ENCODE measurements at regions not wholly inside any gene's neighbourhood (a gene's known extent, or its start where the extent isn't known, plus 50 kb on each side); places are given as distances from the start of the nearest gene placed in this dataset.
A peak's percentile ranks its signal among the peaks of the same experiment; 100 is the strongest.

DNA sequence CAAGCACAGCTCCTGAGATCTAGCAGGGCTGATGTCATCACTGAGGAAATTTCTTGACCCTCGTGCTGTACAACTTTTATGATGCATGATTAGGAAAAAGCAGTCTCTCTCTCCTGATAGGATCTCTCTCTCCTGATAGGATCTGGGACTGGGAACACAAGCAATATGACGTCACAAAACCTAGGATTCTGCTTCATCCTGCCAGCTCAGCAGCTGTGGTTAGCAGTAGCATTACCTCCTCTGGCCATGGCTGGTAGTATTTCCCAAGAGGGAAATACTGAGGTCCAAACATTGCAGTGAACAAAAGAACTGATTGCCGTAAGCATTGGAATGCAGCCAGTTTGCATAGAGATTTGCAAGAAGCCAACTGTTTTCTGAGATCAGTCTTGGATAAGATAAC lies 521.2 kb upstream of the POU3F3 start:
- DNase-seq: no peak

- DNase-seq: no peak
These were observed 516.0 kb upstream of the POU3F3 start for GRCh38 chr2:104337869-104338268.

DNA sequence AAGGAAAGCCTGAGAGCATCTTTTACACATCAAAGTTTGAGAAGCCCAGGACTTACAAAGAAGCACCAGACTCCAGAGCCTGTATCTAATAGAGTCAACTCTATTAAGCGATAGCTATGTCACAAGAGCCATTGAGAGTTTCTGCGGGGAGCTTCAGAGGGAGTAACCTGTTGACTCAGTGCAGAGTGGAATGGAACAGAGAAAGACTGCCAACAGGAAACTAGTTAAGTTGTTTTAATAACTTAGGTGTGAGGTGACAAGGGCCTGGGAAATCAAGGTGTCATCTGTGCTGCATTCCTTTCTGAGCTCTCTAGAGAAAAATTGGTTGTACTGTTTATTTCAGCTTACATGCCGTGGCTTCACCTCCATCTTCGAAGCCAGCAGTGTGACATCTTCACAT lies 513.8 kb upstream of the POU3F3 start:
- DNase-seq: no peak

DNA sequence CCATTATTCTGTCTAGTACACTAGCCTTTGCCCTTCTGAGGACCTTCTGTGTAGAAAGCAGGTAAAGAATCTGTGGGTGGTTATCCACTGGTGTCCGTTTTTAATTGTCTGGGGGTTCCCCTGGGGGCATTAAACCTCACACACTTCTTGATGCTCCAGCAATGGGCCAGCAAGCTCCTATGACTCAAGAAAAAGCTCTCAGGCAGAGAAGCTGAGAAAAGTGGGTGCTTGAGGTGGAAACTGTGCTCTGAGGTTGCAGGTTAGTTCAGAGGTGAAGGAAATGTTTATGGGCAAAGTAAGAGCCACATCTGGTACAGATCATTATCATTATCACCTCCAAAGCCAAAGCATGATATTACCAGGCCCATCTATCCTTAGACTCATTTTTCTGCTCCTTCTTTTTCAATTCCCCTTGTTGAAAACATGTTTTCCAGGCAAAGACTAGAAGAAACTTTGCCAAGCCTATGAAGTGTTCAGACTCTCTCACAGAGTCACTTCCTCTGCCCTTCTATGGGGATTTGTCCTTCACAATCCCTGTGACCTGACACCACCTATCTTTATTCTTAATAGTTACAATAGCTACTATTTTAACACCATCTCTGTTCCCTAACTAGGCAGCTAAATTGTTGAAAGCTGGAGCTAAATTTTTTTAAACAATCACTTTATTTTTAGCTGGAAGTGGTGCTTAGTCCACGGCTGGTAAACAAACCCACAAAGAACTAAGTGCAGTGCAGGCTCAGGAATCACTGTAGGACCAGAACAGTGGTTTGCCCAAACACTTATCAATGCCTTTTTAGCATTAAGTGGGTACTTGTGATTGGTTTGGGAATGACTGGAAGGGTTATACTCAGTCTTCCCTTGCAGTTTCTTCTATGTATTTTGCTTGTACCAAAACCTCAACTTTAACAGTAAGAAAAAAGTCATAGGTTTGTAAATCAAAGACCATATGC lies 512.8 kb upstream of the POU3F3 start:
- no peak for DNase-seq

- DNase-seq: no peak
These were observed 509.6 kb upstream of the POU3F3 start for GRCh38 chr2:104344306-104344705.

DNA sequence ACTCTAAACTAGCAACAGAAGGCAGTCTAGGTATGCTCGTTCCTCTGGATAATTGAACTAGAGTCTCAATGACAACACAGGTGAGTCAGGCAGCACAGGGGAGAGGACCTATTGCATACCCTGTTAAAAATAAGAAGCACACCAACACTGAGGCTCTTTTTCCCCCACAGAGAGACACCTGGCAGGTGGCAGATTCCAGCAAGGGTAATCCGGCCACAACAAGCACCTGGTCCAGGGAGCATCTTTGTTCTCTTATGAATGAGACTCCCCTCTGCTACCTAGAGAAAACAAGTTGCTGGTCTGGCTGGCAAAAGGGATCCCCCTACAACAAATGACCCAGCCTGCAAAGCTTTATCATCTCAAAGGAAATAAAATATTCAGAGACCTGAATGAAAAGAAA lies 508.9 kb upstream of the POU3F3 start:
- DNase-seq: no peak

GRCh38 chr2:104358122-104358521 lies 495.8 kb upstream of the POU3F3 start:
- no peak for DNase-seq

DNA sequence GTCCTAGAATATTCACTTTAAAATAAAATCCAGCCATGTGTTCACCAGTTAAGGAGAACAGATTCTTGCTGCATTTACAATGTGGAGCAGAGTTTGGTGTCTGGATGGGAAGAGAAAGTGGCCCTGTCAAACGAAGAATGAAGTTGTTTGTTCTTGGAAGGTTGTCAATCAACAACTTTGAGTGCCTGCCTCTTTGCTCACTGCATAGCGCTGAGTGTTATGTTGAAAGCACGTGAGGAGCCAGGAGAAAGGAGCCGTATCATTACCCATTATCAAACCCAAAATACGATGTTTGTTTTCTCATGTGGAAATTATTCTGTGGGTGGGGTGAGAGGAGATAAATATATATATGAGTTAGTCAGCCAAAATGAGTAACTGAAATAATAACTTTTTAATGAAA lies 492.5 kb upstream of the POU3F3 start:
- no peak for DNase-seq

GRCh38 chr2:104368089-104368488 lies 485.8 kb upstream of the POU3F3 start:
- no peak for DNase-seq

GRCh38 chr2:104371087-104371781 lies 482.7 kb upstream of the POU3F3 start:
- DNase-seq: no peak

DNA sequence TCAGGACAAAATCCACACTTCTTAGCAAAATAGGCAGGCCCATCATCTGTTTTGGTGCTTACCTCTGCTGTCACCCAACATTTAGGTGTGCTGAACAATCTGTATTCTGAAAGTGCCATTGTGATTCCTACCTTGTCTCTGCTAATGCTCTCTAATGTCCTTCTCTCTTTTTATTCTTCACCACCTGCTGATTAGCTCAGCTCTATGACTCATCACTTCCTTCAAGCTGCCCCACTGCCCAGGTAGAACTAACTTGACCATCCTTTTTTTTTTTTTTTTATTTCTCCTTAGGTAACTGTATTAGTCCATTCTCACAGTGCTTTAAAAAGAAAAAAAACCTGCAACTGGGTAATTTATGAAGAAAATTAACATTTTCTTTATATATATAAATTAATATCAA lies 478.7 kb upstream of the POU3F3 start:
- DNase-seq: no peak

DNA sequence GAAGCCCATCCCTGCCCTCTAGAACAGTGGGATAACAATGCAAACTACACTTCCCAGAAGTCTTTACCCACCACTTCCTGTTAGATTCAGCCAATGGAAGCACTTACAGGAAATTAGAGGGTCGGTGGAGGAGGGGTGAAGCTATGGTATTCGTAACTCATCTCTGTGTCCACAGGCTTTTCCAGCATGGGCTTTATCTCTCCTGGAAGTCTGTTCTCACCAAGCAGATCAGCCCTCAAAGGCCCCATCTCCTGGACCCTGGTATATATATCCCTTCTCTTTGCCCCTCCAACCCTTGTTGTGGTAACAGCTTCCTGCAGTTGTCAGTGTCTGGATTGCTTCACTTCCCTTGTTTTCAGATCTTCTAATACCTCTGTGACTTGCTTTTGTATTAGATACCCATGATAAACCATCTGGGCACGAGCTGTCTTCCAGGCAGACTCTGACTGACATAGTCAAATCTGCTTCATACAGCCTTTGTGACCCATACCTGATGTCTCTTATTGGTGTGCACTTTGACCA lies 475.0 kb upstream of the POU3F3 start:
- peak in 12 of 14 donors; percentile 9 to 63 (median 46) for DNase-seq

GRCh38 chr2:104384961-104385360 lies 469.0 kb upstream of the POU3F3 start:
- DNase-seq: no peak

DNA sequence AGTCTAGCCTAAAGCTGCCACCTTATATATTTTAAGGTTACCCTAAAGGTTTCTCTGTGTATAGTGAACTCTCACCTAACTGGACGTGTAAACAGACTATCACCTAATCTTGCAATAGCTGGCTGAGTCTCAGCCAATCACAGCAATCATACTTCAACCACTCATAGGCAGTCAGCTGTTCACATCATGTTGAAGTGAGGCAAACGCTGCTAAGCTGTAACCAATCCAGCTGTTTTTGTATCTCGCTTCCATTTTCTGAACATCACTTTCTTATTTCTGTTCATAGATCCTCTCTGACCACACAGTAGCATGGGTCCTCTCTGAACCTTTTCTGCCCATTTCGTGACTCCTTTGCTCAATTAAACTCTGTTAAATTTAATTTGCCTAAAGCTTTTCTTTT lies 468.2 kb upstream of the POU3F3 start:
- no peak for DNase-seq

DNA sequence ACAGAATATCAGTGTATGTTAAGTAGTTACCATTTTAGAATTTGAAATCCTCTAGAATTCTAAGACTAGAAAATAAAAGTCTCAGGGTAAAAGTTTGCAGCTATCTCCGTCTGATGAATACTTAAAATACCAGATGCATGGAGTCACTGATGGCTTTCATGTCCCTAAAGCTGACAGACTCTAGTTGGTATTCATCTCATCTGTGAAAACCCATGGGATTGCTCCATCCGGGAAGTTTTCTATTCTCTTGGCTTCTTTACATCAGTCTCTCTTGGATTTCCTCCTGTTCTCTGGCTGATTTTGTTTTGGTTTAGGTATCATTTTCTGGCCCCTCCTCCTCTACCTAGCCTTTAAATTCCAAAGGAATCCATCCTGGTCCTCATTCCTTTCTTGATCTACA lies 465.6 kb upstream of the POU3F3 start:
- no peak for DNase-seq

GRCh38 chr2:104402825-104403224 lies 451.1 kb upstream of the POU3F3 start:
- DNase-seq: no peak

DNA sequence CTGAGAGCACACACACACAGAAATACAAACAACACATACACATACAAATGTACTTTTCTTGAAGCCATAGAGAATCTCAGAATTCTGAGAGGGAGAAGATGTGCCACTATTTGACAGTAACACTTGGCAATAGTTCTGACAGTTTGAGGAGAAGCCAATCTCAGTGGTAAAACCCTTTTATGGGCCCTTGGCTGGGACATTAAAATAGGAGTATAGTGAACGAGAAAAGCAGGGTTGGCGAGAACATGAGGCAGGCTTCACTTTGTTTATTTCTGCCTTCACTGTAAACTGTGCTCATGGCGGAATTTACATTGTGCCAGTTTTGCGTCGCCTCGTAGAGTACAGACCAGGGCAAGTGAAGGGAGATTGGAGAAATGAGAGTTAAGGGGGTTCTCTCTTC lies 449.4 kb upstream of the POU3F3 start:
- DNase-seq: no peak

DNA sequence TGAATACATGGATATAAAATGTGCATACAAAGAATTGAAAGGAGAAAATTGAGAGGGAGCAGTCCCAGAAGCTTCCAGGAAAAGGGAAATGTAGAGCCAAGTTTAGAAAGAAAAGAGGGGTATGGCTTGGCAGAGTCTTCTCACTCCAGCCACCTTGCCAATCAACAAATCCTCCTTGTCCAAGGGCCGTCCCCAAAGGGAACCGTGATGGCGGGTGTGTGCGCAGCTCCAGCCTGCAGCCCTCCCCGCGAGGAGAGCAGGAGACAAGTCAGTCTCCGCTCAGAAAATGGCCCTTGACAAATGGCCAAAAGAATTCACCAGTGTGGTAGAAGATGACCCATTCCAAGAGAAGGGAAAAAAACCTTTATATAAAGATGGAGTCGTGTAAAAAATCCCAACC lies 448.3 kb upstream of the POU3F3 start:
- DNase-seq: peak in 5 of 14 donors; percentile 8 to 28 (median 19)

DNA sequence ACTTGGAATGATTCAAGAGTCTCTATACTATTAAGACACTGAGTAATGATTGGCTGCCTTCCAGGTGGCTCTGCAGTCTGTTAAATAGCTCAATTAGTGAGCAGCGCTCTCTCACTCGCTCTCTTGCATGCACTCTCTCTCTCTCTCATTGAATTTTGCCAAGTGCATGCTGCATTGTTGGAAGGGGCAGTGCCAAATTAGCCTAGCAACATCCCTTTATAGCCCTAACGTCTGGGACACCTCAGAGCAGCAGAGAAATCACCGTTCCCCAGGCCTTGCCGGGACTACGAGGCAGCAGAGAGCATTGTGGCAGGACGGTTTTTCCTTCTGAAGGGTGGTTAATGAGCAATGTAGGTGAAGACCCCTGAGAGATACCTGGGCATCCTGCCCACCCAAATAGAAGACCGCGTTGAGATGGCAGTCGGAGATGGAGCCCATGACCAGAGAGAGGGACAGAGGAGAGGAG lies 447.6 kb upstream of the POU3F3 start:
- peak in 11 of 14 donors; percentile 7 to 64 (median 45) for DNase-seq

GRCh38 chr2:104407641-104408040 lies 446.3 kb upstream of the POU3F3 start:
- DNase-seq: no peak

- no peak for DNase-seq
These were observed 445.6 kb upstream of the POU3F3 start for GRCh38 chr2:104408266-104408665.

GRCh38 chr2:104410136-104410535 lies 443.8 kb upstream of the POU3F3 start:
- no peak for DNase-seq

DNA sequence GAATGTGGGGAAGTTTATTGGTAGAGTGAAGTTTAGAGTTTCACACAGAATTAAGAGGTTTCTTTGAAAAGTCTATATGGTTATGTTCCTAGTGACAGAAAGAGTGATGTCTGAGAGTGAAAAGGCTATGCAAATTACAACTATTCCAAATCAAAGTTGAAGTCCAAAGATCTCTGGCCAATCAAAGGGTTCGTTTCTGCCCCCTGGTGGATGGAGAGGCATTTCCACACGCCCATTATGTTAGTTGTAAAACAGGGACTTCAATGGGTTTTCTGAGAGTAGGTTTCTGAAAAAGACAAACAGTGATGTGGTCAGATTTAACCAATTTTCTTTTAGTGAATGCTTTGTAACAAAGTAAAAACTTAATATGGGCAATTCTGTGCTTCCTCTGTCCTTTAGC lies 441.5 kb upstream of the POU3F3 start:
- DNase-seq: peak in 4 of 14 donors; percentile 14 to 58 (median 28)

Measured in C1 segment of cervical spinal cord (tissue), 14 donors.